Stimulated activated CD4-positive, alpha-beta T cell treated with anti-CD3 and anti-CD28 coated beads, Interleukin-15, amount 100 ng/mL, for 48 hours (primary cell): ENCODE measurements at regions not wholly inside any gene's neighbourhood (a gene's known extent, or its start where the extent isn't known, plus 50 kb on each side); places are given as distances from the start of the nearest gene placed in this dataset.
"Not testable (repeated sequence)": the region's sequence is repeated elsewhere in the genome, so short reads cannot be mapped to it uniquely, and the experiment has no call there.

Source experiments
- DNase-seq, 2 donors: peaks; one replicate each; pipeline ENCODE4 v3.0.0-alpha.2; 2020; ENCODE audit warnings: low read depth in 2 of 2

DNA sequence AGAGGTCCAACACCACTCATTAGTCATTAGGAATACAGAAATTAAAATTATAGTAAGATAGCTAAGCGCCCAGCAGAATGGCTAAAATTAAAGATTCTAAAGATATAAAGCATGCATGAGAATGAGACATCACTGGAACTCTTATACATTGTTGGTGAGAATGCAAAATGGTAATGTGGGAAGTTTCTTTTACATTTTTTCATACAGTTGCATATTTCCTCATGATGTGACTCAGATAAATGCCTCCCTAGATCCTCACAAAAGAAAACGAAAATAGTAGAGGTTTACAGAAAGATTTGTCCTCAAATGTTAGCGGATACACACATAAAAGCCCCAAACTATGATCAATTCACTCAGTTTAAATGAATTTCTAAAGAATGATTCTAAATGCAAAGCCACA is 633.7 kb upstream of the GJE1 start:
- no peak for DNase-seq

DNA sequence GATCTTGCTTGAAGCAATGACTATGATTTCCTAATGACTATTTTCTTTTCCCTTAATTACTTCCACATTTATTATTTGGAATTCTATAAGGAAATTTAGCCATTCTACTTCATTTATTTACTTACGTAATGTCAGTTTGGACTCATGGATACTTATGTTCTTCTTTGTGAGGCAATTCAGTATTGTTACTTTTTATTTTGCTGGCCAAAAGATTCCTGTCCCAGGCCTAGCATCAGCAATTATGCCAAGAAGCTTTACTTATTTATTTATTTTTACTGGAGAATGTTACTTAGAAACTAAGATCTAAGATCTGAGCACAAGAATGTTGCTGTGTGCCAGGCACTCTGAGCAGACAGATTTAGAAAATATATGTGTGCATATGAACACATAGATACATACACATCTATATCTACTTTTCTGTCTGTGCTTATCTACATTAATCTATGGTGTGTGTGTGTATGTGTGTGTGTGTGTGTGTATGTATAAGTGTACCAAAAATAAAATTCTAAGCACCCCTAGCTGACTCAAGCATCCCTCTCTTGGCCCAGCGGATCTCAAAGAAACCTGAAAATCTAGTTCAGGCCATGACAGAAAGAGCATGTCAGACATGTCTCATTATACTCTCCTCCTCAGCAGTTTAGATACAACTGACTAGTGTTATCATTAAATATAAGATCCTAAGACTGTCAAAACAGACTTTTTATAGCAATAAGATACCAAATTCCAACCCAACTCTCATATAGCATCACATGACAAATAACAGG is 640.0 kb upstream of the GJE1 start:
- DNase-seq: no peak

DNA sequence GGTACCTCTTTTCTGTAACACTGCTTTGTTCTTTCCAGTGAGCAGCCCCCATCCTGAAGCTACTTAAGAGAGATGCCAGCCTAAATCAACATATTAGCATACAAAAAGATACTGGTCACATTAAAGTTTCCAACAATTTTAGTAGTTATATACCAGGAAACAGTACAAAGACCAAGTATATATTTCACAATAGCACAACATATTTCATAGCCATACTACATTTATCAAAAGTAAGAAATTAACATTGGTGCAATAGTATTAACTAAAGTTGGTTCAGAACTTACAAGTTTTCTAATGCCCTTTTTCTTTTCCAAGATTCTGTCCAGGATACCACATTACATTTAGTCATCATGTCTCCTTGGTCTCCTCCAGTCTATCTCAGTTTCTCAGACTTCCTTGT is 641.0 kb upstream of the GJE1 start:
- no peak for DNase-seq

DNA sequence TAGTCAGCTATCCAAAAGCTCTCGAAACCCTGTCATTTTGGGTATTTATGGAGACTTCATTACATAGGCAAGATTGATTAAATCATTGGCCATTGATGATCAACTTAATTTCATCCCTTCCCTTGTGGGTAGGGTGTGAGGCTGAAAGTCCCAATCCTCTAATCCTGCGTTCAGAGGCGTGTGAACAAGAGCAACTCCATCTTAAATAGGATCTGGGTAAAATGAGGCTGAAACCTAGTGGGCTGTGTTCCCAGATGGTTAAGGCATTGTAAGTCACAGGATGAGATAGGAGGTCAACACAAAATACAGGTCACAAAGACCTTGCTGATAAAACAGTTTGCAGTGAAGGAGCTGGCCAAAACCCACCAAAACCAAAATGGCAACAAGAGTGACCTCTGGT is 641.7 kb upstream of the GJE1 start:
- no peak for DNase-seq

DNA sequence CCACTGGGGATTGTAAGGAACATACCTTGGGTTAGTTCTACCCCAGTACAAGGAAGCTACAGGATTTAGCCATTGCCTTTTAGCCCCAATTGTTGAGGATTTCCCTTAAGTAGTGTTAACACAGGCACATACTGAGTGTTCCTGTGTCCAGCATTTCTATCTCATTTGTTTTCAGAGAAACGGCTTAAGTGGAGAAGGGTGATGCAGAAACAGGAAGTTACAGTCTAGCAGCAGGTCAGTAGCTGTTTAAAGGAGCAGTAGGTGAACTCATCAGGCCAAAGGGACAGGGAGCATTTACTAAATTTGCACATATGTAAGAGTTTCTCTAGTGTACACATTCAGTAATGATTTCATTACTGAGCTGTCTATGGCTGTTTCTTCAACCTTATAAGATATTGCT is 644.2 kb upstream of the GJE1 start:
- DNase-seq: no peak

DNA sequence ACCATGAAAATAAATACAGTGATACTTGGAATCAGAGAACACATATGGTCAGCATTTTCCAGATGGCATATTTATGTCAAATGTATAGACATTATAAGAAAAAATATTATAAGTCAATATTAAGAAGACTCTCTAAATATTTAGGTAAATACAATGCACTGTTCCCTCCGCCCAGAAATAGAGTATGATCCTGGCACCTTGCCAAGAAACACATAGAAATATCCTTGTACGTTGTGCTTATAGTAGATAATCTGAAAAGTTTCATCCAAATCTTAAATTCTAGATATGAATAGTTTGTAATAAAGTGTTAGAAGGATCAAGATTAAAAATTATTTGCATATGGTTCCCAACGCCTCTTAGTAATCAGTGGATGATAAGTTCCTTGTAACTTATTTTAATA is 645.8 kb upstream of the GJE1 start:
- no peak for DNase-seq

DNA sequence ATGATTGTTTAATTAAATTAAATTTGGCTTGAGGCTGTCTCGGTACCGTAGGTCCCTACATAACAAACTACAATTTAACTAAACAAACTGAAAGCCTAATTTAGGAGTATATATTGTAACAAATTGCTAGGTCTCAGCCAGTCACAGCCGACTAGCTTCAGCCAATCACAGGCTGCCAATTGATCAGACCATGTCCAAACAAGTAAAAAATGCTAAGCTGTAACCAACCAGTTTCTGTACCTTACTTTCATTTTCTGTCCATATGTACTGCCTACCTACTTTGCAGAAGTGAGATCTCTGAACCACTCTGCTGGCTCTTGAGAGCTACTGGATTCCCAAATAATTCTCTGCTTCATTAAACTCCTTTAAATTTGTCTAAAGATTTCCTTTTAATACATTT is 648.0 kb upstream of the GJE1 start:
- no peak for DNase-seq

DNA sequence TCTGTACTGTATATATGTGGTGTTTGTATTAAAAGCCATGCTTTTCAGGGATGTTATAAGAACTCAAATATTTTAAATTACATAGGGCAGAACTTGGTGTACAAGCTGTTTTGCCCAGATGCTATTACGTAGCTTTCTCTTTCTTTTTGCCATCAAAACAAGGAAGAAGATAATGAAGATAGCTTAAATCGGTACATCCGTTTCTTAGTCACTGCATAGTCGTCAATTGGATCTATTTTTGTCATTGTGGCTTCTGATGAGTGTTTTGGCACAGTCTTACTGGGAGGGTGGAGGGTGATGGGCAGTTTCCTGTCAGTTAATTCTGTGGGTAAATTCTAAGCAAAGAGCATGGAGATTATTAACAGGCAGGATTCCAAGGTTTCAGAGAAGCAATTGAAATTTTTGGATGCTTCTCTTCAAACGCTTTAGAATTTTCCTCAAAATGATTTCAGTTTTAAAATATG is 649.1 kb upstream of the GJE1 start:
- peak; percentile 19 to 22 for DNase-seq

DNA sequence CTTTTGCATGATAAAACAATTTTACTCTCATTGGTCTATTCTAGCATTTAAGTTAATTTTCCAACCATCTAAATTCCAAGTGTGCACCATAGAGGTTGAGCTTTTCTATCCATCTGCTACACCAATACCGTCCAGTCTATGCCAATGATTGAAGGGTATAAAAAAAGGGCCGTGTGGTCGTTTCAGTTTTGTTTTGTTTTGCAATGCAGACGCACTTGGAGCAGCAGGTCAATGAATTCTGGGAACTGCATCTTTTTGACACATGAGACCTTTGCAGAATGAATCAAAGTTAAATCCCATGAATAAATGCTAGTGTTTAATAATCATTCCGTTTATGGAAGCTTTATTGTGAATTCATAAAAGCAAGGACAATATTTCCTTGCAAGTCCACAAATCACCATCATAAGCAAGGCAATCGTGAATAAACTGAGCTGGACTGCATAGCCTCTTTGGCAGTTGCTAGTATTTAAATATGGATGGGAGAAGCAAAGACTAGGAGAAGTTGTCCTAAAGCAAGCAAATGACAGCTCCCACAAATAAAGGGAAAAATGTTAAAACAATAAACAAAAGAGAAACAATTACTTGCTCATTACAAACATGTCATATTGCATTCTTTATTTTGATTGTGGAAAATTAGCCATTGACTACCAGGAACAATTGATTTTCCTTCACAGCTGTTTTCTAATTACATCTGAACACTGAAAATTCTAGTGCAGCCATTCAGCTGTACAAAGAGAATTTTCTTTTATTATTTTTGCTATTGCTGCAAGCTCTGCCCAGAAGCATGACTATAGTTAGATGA is 649.7 kb upstream of the GJE1 start:
- DNase-seq: no peak

DNA sequence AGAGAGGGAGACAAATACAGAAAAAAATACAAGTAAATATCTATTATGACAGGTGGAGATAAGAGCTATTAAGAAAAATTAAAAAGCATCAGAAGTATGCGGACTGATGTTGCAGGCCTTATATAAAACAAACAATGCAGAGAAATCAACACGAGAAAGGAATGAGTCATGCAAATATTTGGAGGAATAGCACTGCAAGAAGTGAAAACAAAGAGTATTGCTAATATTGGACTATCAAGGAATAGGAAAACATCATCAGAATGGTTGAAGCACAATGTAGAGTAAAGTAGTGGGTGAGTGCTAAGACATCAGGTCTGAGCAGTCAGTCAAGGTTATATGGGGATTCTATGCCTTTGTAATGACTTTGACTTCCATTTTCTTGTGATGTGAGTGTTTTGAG is 657.5 kb upstream of the GJE1 start:
- DNase-seq: no peak

DNA sequence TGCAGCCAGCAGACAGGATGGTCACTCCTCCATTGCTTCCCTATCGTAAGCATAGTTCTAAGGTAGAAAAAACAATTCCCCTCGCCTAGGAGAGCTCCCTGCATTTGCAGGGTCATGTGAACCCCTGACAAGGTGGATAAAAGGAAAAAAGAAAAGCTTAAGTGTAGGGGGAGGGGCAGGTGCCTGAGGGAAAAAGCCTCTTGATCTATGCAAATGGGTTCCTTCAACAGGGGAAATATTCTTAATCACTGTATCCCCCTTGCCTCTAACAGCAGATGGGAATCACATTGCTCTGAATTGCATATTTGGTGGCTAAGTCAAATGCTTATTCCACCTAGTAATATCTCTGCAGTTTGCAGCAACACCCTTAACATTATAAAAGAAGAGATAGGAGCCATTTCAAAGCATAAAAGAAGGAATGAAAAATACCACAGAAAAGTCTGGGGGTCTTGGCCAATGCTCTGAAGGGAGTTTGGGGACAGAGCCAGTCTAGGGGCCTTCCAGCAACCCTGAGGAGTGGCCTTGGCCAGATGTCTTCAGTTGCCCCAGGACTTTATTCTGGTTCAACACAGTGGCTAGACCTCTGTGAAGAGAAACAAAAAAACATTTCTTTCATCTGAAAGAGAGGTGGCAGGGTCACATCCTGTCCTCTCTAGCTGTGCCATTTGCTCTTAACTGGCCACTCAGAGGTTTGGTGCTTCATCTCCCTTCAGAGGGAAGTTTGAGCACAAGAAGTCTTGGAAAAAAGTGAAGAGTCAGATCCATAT is 660.4 kb upstream of the GJE1 start:
- DNase-seq: no peak

DNA sequence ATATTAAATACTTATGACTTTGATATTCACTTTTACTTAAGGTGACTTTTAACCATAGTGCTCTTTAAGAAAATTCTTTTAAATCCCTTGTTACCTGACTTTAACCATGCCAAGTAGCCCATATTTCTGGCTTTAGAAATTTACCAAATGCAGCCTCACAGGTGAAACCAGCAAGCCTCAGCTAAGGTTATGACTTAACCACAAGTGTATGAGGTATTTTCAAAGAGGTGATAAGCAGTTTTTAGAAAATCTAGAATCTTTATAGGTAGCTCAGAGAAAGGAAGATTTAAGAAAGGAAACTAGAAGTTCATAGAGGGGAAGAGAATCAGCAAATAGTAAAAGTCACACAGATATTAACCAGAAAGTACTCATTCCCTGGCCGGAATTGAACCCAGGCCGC is 661.9 kb upstream of the GJE1 start:
- no peak for DNase-seq

DNA sequence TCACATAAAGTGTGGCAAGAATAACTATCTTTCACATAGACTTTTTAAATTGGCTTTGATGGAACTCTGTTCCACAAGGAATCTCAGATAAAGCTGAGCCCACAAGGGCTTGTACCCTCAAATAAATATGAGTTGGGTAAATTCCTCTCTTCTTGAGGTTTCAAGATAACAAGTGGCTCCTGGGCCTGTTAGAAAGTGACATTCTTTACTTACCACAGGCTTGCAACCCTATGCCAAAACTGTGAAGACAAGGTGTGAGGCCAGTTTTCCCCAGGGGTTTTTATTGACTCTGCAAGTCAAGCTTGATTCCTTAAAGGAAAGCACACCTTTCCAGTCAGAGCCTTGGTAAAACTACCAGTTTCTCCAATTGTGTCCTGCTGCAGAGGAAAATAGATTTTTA is 664.8 kb upstream of the GJE1 start:
- no peak for DNase-seq

DNA sequence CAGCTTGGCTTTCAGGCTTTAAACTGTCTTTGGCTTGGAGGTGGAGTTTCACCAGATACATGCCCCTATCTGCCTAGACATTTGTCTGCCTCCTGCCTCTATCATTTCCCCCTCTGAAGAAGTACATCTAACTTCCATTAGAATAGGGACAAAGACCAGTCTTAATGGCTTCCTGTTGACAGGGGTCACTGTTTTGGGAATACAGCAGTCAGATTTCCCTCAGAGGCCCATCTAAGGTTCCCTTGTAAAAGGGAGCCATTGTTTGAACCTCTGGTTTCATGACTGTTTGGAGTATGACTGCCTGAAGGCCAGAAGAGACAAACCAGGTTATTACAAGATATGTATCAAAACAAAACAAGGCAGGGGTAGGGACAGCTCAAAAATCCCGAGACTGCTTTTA is 665.7 kb upstream of the GJE1 start:
- no peak for DNase-seq

DNA sequence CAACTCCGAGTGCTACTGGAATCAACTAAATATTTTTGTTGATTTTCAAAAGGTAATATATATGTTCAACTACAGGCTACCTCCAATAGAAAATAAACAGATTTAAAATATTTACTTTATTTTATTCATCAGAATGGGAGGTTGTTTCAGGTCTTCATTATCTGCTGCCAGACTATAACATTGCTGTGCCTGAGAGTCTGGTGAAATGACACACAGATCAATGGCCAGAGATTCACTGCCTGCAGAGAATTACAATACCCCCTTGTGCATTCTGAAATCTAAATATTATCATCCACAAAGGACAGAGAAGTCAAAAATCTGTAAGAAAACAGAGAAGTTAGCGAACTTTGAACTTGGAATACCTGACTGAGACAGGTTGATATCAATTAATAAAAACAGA is 667.8 kb upstream of the GJE1 start:
- no peak for DNase-seq

DNA sequence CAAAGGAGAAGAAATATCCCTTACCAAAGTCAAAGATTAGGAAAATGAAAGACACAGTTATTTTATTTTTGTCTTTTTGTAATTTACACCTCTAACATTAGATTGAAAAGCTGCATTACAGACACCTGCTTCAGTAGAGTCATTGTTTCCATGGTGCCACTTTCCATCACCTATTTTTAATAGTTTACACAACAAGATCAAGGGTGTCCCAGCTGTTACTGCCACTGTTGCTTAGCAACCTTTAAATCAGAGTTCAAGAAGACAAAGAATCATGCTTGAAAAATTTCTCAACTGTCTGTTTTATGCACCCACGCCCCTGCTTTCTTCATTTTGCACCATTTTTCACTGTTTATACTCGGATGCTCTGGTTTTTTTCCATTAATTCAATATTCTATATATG is 668.2 kb upstream of the GJE1 start:
- DNase-seq: no peak

DNA sequence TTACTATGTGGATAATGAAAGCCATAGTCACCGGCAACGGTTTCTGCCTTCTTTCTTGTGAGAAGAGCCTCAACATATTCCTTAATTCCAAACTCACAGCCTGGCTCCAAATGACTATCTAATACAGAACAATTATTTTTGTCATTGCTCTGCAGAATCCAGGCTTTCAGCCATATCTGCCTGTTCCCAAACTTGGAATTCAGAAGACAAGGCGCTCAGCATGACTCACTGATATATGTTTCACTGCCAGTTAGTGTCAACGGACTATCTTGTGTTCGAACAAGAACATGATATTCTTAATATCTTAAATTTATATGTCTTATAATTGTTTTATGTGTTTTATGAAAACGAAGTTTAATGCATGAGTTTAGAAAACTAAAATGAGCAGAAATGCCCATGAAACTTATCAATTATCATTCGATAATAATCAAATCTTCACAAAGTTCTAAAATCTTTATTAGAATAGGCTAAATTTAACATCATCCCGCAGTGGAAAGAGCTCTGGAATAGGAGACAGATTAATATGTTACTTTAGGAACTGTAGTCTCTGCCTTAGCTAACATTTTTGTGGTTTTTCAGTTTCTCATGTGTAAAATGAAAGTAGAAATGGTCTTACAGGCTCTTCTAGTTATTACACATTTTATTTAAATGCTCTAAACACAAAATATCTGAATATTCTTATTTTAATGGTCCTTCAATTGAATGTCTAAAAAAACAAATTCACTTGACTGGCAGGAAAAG is 669.3 kb upstream of the GJE1 start:
- no peak for DNase-seq

DNA sequence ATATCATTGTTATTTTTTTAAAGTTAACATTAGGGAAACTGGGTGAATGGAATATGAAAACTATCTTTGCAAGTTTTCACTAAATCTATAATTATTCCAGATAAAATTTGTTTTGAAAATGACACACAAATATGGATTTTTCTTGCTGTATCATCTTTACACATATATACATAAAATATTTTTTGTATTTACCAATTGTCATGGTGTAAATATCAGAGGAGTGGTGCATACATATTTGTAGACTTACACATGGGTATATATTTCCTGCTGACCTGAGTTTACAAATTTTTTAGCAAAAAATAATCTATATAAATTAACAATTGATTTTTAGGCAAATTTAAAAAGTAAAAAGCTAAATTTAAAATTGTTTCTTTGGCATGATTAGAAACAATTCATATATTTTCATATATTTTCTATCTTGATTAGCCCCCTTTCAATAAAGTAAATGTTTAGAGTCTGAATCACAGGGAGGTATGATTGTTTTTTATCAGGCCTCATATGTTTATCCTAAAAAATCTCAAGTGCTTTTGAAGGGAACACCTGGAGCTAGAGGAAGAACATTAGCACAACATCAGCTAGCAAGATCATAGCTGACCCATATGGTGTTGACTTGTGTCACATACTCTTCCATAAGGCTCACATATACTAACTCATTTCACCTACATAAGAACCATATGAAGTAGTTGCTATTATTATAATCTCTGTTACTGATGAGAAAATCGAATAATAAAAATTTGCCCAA is 671.8 kb upstream of the GJE1 start:
- DNase-seq: no peak

DNA sequence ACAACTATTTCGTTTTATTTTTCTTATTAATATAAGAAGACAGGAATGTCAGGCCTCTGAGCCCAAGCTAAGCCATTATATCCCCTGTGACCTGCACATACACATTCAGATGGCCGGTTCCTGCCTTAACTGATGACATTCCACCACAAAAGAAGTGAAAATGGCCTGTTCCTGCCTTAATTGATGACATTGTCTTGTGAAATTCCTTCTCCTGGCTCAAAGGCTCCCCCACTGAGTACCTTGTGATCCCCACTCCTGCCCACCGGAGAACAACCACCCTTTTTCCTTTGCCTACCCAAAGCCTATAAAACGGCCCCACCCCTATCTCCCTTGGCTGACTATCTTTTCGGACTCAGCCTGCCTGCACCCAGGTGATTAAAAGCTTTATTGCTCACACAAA is 672.5 kb upstream of the GJE1 start:
- not testable (repeated sequence) for DNase-seq

DNA sequence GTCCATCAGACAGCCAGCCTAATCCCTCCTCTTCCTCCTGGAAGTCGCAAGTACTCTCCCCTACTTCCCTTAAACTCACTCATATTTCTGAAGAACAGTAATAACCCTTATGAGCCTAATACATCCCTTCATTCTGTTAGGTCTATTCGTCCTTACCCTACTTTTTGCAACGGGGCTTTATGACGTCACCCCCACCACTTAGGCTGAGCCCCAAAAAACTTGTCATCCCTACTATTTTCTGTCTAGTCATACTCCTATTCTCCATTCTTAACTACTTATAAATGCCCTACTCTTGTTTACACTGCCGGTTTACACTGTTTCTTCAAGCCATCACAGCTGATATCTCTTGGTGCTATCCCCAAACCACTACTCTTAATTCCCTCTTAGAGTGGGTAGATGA is 674.7 kb upstream of the GJE1 start:
- DNase-seq: not testable (repeated sequence)

DNA sequence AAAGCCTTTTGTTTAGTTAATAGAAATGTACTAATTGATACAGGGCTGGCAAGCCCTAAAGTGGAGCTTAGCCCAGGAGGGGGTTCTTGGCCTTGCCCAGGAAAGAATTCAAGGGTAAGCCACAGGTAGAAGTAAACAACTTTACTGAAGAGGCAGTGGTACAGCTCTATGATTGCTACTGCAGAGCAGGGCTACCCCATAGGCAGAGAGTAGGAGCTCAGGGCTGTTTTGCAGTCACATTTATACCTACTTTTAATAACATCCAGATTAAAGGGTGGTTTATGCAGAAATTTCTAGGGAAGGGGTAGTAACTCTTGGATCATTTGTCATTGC is 680.4 kb upstream of the GJE1 start:
- no peak for DNase-seq
